Endothelial cell of umbilical vein (primary cell): ENCODE measurements at regions not wholly inside any gene's neighbourhood (a gene's known extent, or its start where the extent isn't known, plus 50 kb on each side); places are given as distances from the start of the nearest gene placed in this dataset.

Experiments used
- BruUV-seq: library from RNA; stranded (reverse); fragments of 400-500 nt; replicated peaks from 2 replicates; lab custom pipeline; 2021; lab: Mats Ljungman, UMichigan
- CTCF ChIA-PET: fragments of 300-600, 350-600 bp; sonication (Branson Sonifier 250); formaldehyde crosslinking; loops from one replicate; lab custom pipeline; 2021; ENCODE audit warnings: antibody characterized with exemption, inconsistent platforms; lab: Charles Lee
- POLR2A ChIA-PET: fragments of 300-600, 350-600 bp; sonication (Branson Sonifier 250); formaldehyde crosslinking; loops from one replicate; lab custom pipeline; 2021; ENCODE audit warnings: antibody characterized with exemption, inconsistent platforms; lab: Charles Lee
- DNase-seq: peaks from one replicate; pipeline ENCODE4 v3.0.0-alpha.2; 2011; ENCODE audit warnings: low read depth, low spot score
- FAIRE-seq: peaks from 2 replicates; lab custom pipeline; 2011; peaks lifted over from hg19 to GRCh38; lab: Jason Lieb, UNC
- H2AFZ ChIP-seq: 2 replicates; pipeline ENCODE4 v1.6.0; 2012; ENCODE audit warnings: low read depth, low read length, control low read depth, inconsistent platforms
- H3K27ac ChIP-seq: 2 replicates; pipeline ENCODE4 v1.5.1; 2011; ENCODE audit warnings: low read depth, mild to moderate bottlenecking, control low read depth, low read length, moderate library complexity; ENCODE audit not compliant: insufficient read depth
- H3K27me3 ChIP-seq, 2 experiments: 2 replicates each; pipeline versions ENCODE4 v1.6.0 to v1.6.1; 2011; ENCODE audit warnings: low read length in 2 of 2, mixed read lengths in 1 of 2; ENCODE audit not compliant: control insufficient read depth in 2 of 2, insufficient read depth in 2 of 2
- H3K36me3 ChIP-seq, 2 experiments: 2 replicates in 1 of 2; 3 replicates in 1 of 2; pipeline ENCODE4 v1.5.1; 2011; ENCODE audit warnings: low read length in 2 of 2, mild to moderate bottlenecking in 1 of 2, moderate library complexity in 1 of 2; ENCODE audit not compliant: control insufficient read depth in 2 of 2, insufficient read depth in 2 of 2; ENCODE audit errors: extremely low read depth in 1 of 2
- H3K4me1 ChIP-seq: 3 replicates; pipeline ENCODE4 v1.5.1; 2011; ENCODE audit warnings: mild to moderate bottlenecking, low read length; ENCODE audit not compliant: control insufficient read depth, insufficient read depth; ENCODE audit errors: extremely low read depth
- H3K4me2 ChIP-seq: 2 replicates; pipeline ENCODE4 v1.6.1; 2011; ENCODE audit warnings: low read length, control low read depth, mixed read lengths; ENCODE audit not compliant: insufficient read depth
- H3K4me3 ChIP-seq, 3 experiments: fragments of 200-600 bp in 1 of 3; sonication (generic), shearing (Covaris generic) in 1 of 3; replicated peaks in 1 of 3; 2 replicates each; pipeline ENCODE4 v1.5.1; 2011 to 2016; ENCODE audit warnings: control low read depth in 3 of 3, low read length in 3 of 3, mild to moderate bottlenecking in 2 of 3, inconsistent platforms in 1 of 3, low read depth in 1 of 3, moderate library complexity in 1 of 3; ENCODE audit not compliant: insufficient read depth in 1 of 3
- H3K79me2 ChIP-seq: 2 replicates; pipeline ENCODE4 v1.6.0; 2012; ENCODE audit warnings: low read length, inconsistent platforms; ENCODE audit not compliant: control insufficient read depth, insufficient read depth
- H3K9ac ChIP-seq: replicated peaks from 2 replicates; pipeline ENCODE3; 2011; ENCODE audit warnings: low read length, control low read depth; ENCODE audit not compliant: insufficient read depth; ENCODE audit errors: extremely low read depth
- H3K9me1 ChIP-seq: replicated peaks from 3 replicates; pipeline ENCODE4 v1.6.0; 2011; ENCODE audit warnings: mild to moderate bottlenecking, low read length; ENCODE audit not compliant: control insufficient read depth, insufficient read depth; ENCODE audit errors: extremely low read depth
- H3K9me3 ChIP-seq: replicated peaks from 2 replicates; pipeline ENCODE4 v1.5.1; 2012; ENCODE audit warnings: low read length, inconsistent platforms; ENCODE audit not compliant: control insufficient read depth, insufficient read depth
- H4K20me1 ChIP-seq: replicated peaks from 2 replicates; pipeline ENCODE3; 2011; ENCODE audit warnings: mild to moderate bottlenecking, low read length; ENCODE audit not compliant: control insufficient read depth, insufficient read depth; ENCODE audit errors: extremely low read depth
- CTCF ChIP-seq, 2 donors: IDR thresholded peaks; 1 replicate in 1 of 2; 2 replicates in 1 of 2; pipeline ENCODE4 v1.5.1; 2011; ENCODE audit warnings: low read length in 2 of 2, mild to moderate bottlenecking in 2 of 2, moderate library complexity in 2 of 2, control low read depth in 1 of 2, inconsistent platforms in 1 of 2, low read depth in 1 of 2; ENCODE audit not compliant: insufficient read depth in 1 of 2; ENCODE audit errors: extremely low read depth in 1 of 2
- EZH2 ChIP-seq: IDR thresholded peaks from 2 replicates; pipeline ENCODE4 v1.6.1; 2012; ENCODE audit warnings: borderline replicate concordance, low read depth, mild to moderate bottlenecking, moderate library complexity, low read length, inconsistent platforms; ENCODE audit not compliant: severe bottlenecking
- FOS ChIP-seq: IDR thresholded peaks from 2 replicates; pipeline ENCODE4 v1.6.1; 2011; ENCODE audit warnings: mild to moderate bottlenecking, low read length, moderate library complexity, borderline replicate concordance; ENCODE audit not compliant: insufficient read depth
- GATA2 ChIP-seq: IDR thresholded peaks from 2 replicates; pipeline ENCODE4 v1.7.0; 2011; ENCODE audit warnings: low read depth, mild to moderate bottlenecking, moderate library complexity, mixed read lengths, low read length; ENCODE audit not compliant: insufficient read length, insufficient read depth
- JUN ChIP-seq: IDR thresholded peaks from 2 replicates; pipeline ENCODE4 v1.6.1; 2011; ENCODE audit warnings: borderline replicate concordance, low read depth; ENCODE audit not compliant: insufficient read length, insufficient read depth
- MAX ChIP-seq: IDR thresholded peaks from 2 replicates; pipeline ENCODE4 v1.6.1; 2011; ENCODE audit not compliant: insufficient read depth, insufficient read length
- MYC ChIP-seq: IDR thresholded peaks from one replicate; pipeline ENCODE4 v1.6.1; 2011; ENCODE audit warnings: mild to moderate bottlenecking, low read depth, low read length
- POLR2A ChIP-seq: IDR thresholded peaks from 2 replicates; pipeline ENCODE4 v1.6.1; 2012; ENCODE audit warnings: low read depth, mild to moderate bottlenecking, control low read depth, low read length
- POLR2AphosphoS5 ChIP-seq: IDR thresholded peaks from 2 replicates; pipeline ENCODE4 v1.6.1; 2012; ENCODE audit warnings: low read depth, mild to moderate bottlenecking, control low read depth, low read length, moderate library complexity; ENCODE audit not compliant: insufficient read depth
- dilution Hi-C: fragments of 300-500 bp; cut with MboI; formaldehyde crosslinking; loops from one replicate; pipeline ENCODE4 v1.15.0; 2019; ENCODE audit warnings: low sequenced_read_pairs; ENCODE audit not compliant: extremely low pct_ligation_motif_present
- intact Hi-C: fragments of 100-400 bp; cut with micrococcal nuclease; formaldehyde crosslinking; loops from one replicate; pipeline ENCODE4 v1.10.0; 2022

- no TSS peak for BruUV-seq
- H4K20me1 ChIP-seq: no peaks in the 10 kb centered on the region
- ChIA-PET CTCF (no interaction called here), POLR2A (no interaction called here)
- H3K27me3 ChIP-seq: no peaks in the 10 kb centered on the region
- H3K79me2 ChIP-seq: no peaks in the 10 kb centered on the region
- no peak overlapping the region for H3K4me3 ChIP-seq
- H3K27ac ChIP-seq: no peak overlapping the region
- no peak overlapping the region for H3K9ac ChIP-seq
- dilution Hi-C loops: no loop called here
- FAIRE-seq (no peak), DNase-seq (no peak)
- H3K4me1 ChIP-seq: no peaks in the 10 kb centered on the region
- no peaks in the 10 kb centered on the region for H3K36me3 ChIP-seq
- H3K9me3 ChIP-seq: no peaks in the 10 kb centered on the region
- no peak overlapping the region for H3K4me2 ChIP-seq
- intact Hi-C loops: no loop called here
- no peaks in the 10 kb centered on the region for H3K9me1 ChIP-seq
- no peak for TF ChIP-seq MAX
- no peak for TF ChIP-seq CTCF (IDR thresholded peaks at IDR 0.05; ENCODE audit: extremely low read depth in 1 of 2, insufficient read depth in 1 of 2, low read depth in 1 of 2, low read length in 2 of 2)
- TF ChIP-seq FOS: no peak
- TF ChIP-seq EZH2: no peak
- H2AFZ ChIP-seq: no peak overlapping the region
These were observed 845.9 kb downstream of the TYW1 start for GRCh38 chr7:67842571-67842970.

DNA sequence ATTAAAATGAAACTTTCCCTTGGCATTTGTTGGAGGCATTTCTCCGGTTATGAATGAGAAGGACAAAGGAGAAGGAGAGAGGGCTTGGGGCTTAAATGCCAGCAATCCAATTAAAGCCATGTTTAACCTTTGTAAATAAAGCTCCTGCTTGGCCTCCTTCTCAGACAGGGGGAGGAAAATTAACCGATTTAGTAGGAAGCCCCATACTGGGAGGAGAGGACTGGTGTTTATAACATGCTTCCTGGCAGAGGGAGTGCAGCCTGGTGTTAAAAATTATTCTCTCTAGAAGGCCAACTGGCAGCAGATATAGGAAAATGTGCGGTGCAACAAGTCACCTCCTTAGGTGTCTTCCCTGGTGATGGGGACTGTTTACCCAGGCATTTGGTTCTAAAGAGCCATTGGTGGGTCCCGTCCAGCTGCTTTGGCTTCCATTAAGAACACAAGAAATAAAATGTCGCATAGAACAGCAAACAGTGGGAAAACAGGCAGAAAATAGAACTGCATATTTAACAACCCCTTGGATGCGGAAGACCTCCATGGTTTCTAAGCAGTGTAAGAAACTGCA lies 846.5 kb downstream of the TYW1 start:
- dilution Hi-C loops: no loop called here
- POLR2A ChIA-PET: no interaction called here
- H3K79me2 ChIP-seq: no peaks in the 10 kb centered on the region
- TF ChIP-seq CTCF (IDR thresholded peaks at IDR 0.05; ENCODE audit: extremely low read depth in 1 of 2, insufficient read depth in 1 of 2, low read depth in 1 of 2, low read length in 2 of 2): no peak
- no peak for TF ChIP-seq MYC
- TF ChIP-seq POLR2AphosphoS5: no peak
- TF ChIP-seq GATA2: no peak
- TF ChIP-seq MAX: no peak
- no peak for TF ChIP-seq POLR2A
- TF ChIP-seq FOS: no peak
- TF ChIP-seq EZH2: no peak
- no peak for TF ChIP-seq JUN
- no peak overlapping the region for H3K27ac ChIP-seq
- CTCF ChIA-PET: no interaction called here
- intact Hi-C loops: no loop called here
- H4K20me1 ChIP-seq: no peaks in the 10 kb centered on the region
- H3K9ac ChIP-seq: no peak overlapping the region
- DNase-seq: no peak
- no peaks in the 10 kb centered on the region for H3K4me1 ChIP-seq
- no peaks in the 10 kb centered on the region for H3K9me1 ChIP-seq
- no TSS peak for BruUV-seq
- H3K36me3 ChIP-seq: no peaks in the 10 kb centered on the region
- no peak for FAIRE-seq
- H3K4me2 ChIP-seq: no peak overlapping the region
- H3K9me3 ChIP-seq: no peaks in the 10 kb centered on the region
- H3K4me3 ChIP-seq: no peak overlapping the region
- no peaks in the 10 kb centered on the region for H3K27me3 ChIP-seq
- no peak overlapping the region for H2AFZ ChIP-seq
